Mucosa of gallbladder (tissue), 1 donor: ENCODE measurements at regions not wholly inside any gene's neighbourhood (a gene's known extent, or its start where the extent isn't known, plus 50 kb on each side); places are given as distances from the start of the nearest gene placed in this dataset.
"Not testable (repeated sequence)": the region's sequence is repeated elsewhere in the genome, so short reads cannot be mapped to it uniquely, and the experiment has no call there.

Experiments used
- DNase-seq: peaks from one replicate; pipeline ENCODE4 v3.0.0-alpha.2; 2020; ENCODE audit warnings: low spot score
- donor health status: DM: no; HTN: no; CAD: no.

DNA sequence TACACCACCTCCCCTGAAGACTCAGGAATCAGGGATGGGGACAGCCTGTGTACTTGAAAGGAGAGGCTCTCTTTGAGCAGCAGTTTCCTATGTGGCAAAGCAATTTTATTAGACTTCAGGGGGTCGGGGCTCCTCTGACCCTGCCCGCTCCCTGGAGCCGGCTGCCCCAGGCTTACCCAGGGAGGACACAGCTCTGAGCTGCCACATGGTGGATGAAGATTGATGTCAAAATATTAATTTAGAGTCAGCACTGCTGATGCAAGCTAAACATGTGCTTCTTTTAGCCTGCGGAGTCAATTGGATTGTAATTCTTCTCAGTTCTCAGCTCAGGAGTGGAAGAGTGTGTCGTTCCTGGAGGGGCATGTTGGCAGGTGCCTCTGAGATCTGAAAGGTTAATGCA, 606.1 kb downstream of the KIF4B start:
- DNase-seq, result no peak

GRCh38 chr5:155620821-155621410, 607.4 kb downstream of the KIF4B start:
- no peak for DNase-seq

DNA sequence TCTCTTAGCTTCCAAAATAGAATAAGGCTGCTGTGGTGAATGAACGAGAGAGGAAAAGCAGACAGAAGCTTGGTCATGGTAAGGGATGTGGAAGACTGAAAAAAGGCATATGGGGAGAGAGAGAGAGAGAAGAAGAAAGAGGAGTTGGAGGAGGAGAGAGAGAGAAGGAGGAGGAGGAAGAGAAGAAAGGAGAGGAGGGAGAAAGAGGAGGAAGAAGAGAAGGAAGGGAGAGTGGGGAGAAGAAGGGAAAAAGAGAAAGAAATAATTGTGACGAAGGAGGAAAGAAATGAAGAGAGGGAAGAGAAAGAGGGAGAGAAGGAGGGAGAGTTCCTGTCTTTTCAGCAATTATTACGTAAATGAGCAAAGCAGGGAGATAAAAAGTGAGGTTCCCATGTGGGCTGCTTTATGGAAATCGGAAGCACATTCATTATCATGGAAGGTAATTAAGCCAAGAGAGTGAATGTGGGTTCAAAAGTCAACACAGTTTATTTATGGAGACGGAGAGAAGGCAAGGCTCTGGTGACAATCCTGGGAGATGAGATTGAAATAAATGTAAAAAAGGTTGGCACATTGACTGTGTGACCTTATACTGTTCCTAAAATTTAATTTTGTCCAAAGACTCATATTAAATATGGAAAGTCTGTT, 611.2 kb downstream of the KIF4B start:
- no peak for DNase-seq

- no peak for DNase-seq
Observed at GRCh38 chr5:155625315-155625714, 611.8 kb downstream of the KIF4B start.

- no peak for DNase-seq
Observed at GRCh38 chr5:155625897-155626543, 612.5 kb downstream of the KIF4B start.

DNA sequence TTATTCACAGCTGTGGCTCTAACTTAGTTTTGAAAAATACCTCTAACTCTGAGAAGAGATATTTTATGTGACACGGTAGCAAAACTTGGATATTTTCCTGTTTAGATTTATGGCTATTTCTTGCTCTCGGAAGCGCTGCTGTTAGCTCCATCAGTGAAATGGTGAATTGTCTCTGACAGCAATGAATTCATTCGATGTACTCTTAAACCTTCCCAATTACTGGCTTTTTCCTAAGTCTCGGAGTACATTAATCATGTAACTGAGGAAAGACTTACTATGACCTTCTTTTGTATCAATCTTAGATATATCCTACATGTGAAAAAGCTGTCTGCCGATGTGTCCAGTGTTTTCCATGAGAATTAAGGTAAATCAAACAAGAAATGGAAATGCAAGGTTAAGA, 613.0 kb downstream of the KIF4B start:
- no peak for DNase-seq

DNA sequence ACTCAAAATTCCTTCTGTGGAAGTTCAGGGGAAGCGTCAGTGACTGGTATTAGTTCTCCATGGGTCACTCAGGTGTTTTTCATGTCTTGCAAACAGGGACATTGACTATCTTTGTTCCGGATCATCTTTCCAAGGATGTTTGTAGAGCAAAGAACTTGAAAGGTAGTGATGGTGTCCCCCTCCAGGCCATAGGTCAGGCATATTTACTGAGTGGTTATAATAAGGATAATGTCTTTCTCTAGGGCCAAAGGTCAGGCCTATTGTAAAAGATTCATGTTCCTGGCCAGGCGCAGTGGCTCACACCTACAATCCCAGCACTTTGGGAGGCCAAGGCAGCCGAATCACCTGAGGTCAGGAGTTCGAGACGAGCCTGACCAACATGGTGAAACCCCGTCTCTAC, 614.8 kb downstream of the KIF4B start:
- no peak for DNase-seq

DNA sequence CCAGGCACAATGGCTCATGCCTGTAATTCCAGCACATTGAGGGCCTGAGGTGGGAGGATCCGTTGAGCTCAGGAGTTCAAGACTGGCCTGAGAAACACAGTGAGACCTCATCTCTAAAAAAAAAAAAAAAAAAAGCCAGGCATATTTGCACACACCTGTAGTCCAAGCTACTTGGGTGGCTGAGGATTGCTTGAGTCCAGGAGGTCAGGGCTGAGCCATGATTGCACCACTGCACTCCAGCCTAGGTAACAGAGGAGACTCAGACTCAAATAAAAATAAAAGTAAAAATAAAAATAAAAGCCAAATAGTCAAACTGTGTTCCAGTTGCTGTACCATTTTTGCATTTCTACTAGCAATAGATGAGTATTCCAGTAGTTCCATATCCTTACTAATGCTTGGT, 616.0 kb downstream of the KIF4B start:
- no peak for DNase-seq

DNA sequence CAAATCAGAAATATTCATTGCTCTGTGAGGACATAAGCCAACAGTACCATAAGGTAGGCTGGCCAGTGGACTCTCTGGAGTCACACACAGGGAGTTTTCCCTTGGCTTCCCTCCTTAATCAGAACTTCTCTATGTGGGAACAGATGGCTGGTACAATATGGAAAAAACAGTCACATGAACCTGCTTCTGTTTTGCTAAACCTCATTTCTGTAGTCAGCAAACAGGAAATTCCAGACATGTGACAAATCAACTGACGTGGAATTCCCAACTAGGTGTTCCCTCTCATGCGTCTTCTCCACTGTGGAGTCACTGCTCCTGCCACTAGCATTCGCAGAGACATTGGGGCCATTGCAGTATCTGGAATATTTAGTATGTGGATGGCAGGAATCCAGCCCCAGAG, 617.6 kb downstream of the KIF4B start:
- DNase-seq, result no peak

DNA sequence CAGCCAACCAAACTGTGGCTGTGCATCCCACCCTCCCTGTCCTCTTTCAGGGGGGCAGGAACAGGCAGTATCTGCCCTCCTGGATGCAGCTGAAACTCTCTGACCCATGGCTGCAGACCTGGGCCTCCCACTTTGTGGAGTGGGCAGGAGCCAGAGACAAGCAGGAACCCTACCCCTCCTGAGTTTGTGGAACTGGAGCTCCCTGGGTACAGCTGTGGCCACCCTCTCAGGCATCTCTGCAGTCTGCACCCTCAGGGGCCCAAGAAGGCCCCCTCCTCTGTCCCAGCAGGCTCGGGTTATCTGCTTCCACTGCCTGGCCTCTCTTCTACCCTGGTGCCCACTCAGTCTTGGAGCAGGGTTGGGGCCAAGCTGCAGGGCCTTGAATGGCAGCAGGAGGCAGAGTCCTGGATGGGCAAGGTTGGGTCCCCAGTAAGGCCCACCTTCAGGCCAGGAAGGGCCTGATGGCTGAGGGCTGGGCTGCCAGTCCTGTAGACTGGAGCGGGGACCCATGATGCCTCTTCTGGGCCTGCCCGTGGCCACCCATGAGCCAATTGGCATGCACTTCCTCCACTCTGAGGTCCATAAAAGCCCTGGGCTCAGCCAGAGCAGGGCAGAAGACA, 619.9 kb downstream of the KIF4B start:
- DNase-seq, result no peak

DNA sequence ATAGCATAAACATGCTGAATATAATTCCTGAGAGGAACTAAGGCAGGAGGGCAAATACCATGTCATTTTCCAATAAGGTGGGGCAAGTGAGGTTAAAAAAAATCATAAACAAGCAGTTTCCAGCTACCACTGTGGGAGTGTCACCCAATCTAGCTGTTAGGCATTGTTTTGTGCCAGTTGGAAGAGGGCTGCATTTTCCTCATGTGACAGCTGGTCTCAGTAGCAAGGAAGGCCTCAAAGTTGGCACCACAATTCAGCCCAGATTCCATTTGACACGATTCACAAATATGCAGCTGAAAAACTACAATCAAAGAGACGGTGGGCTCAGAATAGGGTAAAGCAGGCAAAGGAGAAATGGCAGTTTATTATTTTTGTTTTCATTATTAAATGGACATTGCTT, 636.1 kb downstream of the KIF4B start:
- no peak for DNase-seq

- no peak for DNase-seq
Observed at GRCh38 chr5:155655569-155655968, 642.0 kb downstream of the KIF4B start.

- DNase-seq, result no peak
Observed at GRCh38 chr5:155661859-155662258, 648.3 kb downstream of the KIF4B start.

DNA sequence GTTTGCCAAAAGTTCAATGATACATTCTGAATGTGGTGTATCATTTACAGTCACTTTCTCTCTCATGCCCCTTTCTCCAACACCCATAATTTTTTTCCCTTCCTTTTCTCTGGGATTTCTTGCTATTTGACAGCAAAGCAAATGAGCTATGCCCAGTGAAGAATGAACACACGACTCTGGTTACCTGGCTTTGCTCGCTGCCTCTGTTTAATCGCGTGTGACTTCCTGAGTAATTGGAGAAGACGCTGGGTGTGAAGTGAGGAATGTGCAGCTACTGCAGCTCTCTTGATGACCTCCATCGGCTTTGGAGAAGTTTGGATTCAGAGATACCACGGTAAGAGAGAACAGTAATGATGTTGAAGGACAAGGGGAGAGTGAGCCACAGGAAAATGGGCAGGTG, 651.8 kb downstream of the KIF4B start:
- DNase-seq, result no peak

GRCh38 chr5:155672001-155672400, 655.0 kb upstream of the SGCD start:
- DNase-seq, result not testable (repeated sequence)

DNA sequence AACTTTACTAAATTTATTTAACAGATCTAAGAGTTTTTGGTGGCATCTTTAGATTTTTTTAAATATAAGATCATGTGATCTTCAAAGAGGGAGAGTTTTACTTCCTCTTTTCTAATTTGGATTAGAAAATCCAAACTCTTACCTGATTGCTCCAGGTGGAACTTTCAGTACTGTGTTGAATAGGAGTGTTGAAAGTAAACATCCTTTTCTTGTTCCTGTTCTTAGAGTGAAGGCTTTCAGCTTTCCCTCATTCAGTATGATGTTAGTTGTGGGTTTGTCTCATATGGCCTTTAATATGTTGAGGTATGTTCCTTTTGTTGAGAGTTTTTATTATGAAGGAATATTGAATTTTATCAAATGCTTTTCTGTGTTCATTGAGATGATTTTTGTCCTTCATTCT, 650.0 kb upstream of the SGCD start:
- no peak for DNase-seq

DNA sequence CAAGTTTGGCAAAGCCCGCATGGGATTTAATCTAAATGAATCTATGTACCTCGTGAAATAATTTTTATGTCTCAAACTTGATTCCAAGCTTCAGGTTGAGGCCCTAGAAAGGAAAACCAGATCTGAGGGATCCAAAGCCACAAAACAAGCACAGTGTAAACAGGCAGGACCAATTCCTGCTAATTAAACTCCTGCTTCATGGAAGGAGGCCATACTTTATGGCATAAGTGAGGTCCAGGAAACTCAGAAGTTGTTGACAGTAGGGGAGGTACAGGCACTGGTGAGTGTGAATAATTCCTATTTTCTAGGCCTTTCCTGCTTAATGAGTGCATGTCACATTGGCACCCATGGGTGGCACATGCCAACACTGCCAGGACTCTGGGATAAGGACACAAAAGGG, 648.6 kb upstream of the SGCD start:
- no peak for DNase-seq

- no peak for DNase-seq
Observed at GRCh38 chr5:155679530-155679929, 647.4 kb upstream of the SGCD start.

DNA sequence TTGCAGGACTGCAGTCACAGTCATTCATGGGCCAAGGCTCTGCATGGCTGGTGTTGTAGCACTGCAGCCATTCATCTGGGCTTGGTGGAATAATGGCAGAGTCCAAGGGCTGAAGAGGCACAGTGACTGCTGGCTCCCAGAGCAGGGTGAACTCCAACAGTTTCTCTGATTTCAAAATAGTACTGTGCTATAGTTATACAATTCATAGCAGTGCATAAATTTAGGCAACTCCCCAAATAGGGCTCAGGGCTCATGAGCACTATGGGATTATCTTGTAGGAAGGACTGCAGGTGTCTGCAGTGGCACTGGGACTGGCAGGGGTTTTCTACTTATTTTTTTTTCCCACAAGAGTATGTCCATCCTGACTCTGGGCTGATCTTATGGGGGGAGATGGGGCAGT, 642.5 kb upstream of the SGCD start:
- DNase-seq, result no peak

DNA sequence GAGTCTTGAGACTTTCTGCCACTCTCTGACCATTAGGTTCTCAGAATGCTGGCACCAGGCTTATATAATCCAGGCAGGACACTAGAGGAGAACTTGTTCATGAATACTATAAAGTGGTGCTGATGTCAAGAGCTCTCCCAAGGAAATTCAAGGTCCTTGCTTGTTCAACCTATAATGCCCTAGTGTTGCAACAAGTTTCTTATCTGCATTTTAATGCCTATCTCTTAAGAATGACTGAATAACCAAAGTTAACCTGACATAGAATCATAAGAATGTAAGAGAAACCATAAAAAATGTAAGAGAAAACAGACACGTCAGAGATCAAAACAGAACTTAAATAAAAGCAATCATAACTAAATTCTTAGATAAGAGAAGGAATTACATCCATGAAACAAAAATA, 640.8 kb upstream of the SGCD start:
- no peak for DNase-seq

DNA sequence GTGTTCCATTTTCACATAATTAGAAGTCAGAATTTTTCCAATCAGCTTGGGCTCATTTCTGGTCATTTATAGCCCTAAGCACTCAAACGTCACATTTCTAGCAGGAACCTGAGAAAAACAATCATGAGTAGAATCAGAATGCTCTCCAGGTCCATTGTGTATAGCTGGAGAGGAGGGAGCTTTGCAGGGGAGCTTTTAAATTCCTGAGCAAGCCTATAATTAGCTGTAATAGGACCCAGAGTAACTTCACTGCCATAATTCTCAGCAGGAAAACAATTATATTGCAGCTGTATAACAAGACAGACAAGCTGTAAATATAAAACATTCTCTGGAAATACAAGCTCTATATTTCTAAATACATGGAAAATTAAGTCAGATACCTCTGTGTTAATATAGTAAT, 637.6 kb upstream of the SGCD start:
- no peak for DNase-seq

- no peak for DNase-seq
Observed at GRCh38 chr5:155696362-155696761, 630.6 kb upstream of the SGCD start.

DNA sequence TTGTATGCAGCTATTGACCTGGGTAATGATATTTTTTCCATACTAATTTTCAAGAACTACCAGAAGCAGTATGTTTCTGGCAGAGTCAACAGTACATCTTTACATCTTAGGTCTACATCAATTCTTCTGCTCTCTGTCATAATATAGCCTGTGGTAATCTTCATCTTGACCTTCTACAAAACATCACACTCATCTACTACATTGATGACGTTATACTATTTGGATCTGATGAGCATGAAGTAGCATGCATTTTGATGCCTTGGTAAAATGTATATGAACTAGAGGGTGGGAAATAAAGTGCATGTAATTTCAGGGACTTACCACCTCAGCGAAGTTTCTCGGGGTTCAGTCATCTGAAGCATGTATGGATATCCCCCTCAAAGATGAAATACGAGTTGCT, 629.7 kb upstream of the SGCD start:
- DNase-seq, result no peak
